ENCODE measurements at regions not wholly inside any gene's neighbourhood (a gene's known extent, or its start where the extent isn't known, plus 50 kb on each side); places are given as distances from the start of the nearest gene placed in this dataset.
"Not testable (repeated sequence)": the region's sequence is repeated elsewhere in the genome, so short reads cannot be mapped to it uniquely, and the experiment has no call there.

DNA sequence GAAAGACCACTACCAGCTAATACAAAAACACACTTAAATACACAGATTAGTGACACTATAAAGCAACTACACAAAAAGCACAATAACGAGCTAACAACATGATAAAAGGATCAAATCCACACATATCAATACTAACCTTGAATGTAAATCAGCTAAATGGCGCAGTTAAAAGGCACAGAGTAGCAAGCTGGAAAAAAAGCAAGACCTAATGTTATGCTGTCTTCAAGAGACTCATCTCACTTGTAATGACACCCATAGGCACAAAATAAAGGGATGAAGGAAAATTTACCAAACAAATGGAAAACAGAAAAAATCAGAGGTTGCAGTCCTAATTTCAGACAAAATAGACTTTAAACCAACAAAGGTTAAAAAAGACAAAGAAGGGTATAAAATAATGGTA, 86.3 kb downstream of the NUS1 start:
- intact Hi-C loops (cut with DNase I), result no loop called here

GRCh38 chr6:117771403-117771802, 96.1 kb downstream of the NUS1 start:
- no peak for DNase-seq
- intact Hi-C loops (cut with DNase I), result no loop called here

More for the DNA sequence above, 86.3 kb downstream of the NUS1 start:
- no peak for DNase-seq

DNA sequence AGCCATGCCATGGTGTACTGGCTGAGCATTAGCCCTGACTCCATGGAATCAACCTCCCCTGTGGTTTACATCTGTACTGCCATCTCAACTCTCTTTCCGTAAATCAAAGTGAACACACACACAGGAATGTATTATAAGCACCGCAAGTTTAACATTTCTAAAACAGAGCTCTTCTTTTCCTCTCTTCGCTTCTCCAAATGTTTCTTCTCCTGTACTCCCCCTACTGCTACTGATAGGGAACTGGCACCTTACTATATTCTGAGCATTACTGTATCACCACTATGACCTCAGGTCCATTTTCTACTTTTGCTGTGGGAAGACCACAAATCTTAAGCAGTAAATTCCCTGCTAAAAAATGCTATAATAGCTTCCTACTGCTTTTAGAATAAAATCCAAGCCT, 101.2 kb downstream of the NUS1 start:
- no peak for DNase-seq
- intact Hi-C loops (cut with DNase I), result no loop called here

DNA sequence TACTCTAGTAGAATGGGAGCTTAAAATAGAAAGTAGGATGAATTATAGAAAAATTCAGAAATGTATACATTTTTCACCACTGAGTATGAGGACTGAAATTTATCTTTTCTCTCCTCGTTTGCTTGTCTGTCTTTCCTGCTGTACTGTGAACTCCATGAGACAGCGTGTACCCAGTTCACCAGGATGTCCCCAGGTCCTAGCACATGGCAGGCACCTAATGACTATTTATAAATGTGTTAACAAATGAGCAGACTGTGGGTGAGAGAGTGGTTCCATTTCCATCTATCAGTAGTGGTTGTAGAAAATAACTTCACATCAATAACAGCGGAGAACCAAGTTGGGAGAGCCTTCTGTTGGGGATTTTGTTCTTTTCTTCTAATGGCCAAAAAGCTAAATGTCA, 106.3 kb downstream of the NUS1 start:
- no peak for DNase-seq
- intact Hi-C loops (cut with DNase I), result no loop called here

- peak in 5 of 10 donors; percentile 7 to 69 (median 18) for DNase-seq
These were observed 108.0 kb downstream of the NUS1 start for GRCh38 chr6:117783279-117783678.

DNA sequence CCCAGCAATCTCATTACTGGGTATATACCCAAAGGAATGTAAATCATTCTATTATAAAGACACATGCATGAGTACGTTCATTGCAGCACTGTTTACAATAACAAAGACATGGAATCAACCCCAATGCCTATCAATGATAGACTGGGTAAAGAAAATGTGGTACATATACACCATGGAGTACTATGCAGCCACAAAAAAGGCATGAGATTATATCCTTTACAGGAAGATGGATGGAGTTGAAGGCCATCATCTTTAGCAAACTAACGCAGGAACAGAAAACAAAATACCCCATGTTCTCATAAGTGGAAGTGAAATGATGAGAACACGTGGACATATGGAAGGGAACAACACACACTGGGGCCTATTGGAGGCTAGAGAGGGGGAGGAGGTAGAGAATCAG, 115.7 kb downstream of the NUS1 start:
- intact Hi-C loops (cut with DNase I), result no loop called here
- no peak for DNase-seq

More at GRCh38 chr6:117783279-117783678, 108.0 kb downstream of the NUS1 start:
- intact Hi-C loops (cut with DNase I), result no loop called here

DNA sequence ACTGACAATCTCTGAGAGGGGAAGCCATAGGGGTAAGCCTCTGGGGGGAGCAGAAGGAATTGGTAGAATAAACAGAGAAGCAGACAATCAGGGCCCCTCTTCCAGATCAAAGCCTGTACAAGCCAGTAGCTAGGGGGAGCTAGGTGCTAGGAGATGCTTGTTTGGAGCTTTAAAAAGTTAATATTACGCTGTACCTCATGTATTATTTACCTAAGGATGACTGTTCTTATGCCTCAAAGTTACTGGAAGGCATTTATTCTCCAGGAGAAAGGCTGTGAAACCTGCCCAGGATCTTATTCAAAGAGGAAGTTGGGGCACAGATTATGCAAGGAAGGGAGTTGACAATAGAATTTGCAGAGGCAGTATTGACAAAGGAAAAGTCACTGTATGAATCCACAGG, 111.8 kb upstream of the SLC35F1 start:
- DNase-seq, result no peak
- intact Hi-C loops (cut with DNase I), result no loop called here

DNA sequence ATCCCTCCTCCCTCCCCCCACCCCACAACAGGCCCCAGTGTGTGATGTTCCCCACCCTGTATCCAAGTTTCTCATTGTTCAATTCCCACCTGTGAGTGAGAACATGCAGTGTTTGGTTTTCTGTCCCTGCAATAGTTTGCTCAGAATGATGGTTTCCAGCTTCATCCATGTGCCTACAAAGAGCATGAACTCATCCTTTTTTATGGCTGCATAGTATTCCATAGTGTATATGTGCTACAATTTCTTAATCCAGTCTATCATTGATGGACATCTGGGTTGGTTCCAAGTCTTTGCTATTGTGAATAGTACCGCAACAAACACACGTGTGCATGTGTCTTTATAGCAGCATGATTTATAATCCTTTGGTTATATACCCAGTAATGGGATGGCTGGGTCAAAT, 108.2 kb upstream of the SLC35F1 start:
- intact Hi-C loops (cut with DNase I); DNase-seq: not testable (repeated sequence)

DNA sequence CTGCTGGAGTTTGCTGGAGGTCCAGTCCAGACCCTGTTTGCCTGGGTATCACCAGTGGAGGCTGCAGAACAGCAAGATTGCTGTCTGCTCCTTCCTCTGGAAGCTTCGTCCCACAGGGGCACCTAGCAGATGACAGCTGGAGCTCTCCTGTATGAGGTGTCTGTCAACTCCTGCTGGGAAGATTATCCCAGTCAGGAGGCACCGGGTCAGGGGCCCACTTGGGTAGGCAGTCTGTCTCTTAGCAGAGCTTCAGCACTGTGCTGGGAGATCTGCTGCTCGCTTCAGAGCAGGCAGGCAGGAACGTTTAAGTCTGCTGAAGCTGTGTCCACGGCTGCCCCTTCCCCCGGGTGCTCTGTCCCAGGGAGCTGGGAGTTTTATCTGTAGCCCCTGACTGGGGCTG, 96.8 kb upstream of the SLC35F1 start:
- no peak for DNase-seq
- intact Hi-C loops (cut with DNase I), result no loop called here

DNA sequence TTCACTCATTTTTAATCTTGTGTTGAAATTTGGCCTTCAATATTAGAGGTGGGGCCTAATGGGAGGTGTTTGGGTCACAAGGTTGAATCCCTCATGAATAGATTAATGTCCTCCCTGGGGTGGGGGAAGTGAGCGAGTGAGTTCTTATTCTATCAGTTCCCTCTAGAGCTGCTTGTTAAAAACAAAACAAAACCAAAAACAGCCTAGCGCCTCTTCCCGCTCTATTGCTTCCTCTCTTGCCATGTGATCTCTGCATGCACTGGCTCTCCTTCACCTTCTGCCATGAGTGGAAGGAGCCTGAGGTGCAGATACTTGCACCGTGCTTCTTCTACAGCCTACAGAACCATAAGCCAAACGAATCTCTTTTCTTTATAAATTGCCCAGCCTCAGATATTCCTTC, 89.6 kb upstream of the SLC35F1 start:
- intact Hi-C loops (cut with DNase I), result no loop called here

GRCh38 chr6:117817992-117818391, 89.1 kb upstream of the SLC35F1 start:
- intact Hi-C loops (cut with DNase I), result no loop called here
- DNase-seq, result no peak

More for the DNA sequence above, 89.6 kb upstream of the SLC35F1 start:
- DNase-seq, result no peak

DNA sequence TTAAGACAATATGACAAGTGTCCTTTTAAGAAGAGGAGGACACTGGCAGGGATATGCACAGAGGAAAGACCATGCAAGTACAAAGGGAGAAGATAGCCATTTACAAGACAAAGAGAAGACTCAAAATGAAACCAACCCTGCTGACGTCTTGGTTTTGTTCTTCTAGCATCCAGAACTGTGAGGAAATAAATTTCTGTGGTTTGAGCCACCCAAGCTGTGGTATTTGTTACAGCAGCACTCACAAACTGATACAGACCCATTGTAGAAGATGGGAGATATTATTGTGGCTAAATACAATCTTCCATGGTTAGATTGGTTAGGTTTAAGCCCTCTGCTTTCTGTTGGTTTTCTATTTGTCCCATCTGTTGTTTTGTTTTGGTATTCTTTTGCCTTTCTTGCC, 88.6 kb upstream of the SLC35F1 start:
- no peak for DNase-seq
- intact Hi-C loops (cut with DNase I), result no loop called here

DNA sequence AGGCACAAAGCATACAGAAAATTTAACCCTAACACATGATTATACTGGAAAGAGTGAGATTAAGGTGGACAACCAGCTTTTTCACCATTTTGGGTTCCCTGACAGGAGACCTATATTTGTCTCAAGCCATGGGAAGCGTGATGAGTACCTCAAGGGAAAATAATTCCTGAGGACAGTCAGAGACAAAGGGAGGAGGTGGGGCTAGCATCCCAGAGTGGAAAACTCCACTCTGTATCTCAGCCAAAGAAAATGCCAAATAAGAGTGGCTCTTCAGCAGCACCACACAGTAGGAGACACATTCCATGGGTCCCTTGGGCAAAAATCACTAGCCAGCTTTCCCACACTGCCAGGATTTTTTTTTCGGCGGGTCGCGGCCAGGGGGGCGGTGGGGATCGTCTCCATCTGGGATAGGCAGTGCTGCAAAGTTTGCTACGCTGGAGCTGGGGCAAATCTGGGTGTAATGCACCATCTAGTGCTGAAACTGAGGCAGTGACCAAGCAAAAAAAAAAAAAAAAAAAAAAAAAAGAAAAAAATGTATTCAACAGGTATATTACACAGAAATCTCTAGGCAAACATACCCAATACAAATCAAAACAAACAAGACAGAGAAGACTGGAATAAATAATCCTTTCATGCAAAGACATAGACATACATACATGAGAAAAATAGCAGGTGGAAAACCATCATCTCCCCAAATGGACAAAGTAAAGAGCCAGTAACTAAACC, 77.3 kb upstream of the SLC35F1 start:
- intact Hi-C loops (cut with DNase I), result loop anchor here (10.0 kb wide), 1 partner anchor 385 kb away; no protein-coding TSS in a partner anchor
- DNase-seq, result peak in 3 of 10 donors; percentile 61 to 79 (median 74)

GRCh38 chr6:117837261-117837660, 69.8 kb upstream of the SLC35F1 start:
- intact Hi-C loops (cut with DNase I), result no loop called here
- no peak for DNase-seq

- peak in 1 of 10 donors; percentile 45 for DNase-seq
- intact Hi-C loops (cut with DNase I), result no loop called here
These were observed 66.5 kb upstream of the SLC35F1 start for GRCh38 chr6:117840541-117840983.

DNA sequence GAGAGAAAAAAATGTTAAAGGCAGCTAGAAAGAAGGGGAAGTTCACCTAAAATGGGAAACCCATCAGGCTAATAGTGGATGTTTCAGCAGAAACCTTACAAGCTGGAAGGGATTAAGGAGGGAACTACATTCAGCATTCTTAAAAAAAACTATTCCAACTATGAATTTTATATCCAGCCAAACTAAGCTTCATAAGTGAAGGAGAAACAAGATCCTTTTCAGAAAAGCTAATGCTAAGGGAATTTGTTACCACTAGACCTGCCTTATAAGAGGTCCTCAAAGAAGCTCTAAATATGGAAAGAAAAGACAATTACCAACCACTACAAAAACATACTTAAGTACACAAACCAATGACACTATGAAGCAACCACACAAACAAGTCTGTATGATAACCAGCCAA, 59.2 kb upstream of the SLC35F1 start:
- no peak for DNase-seq
- intact Hi-C loops (cut with DNase I), result no loop called here

DNA sequence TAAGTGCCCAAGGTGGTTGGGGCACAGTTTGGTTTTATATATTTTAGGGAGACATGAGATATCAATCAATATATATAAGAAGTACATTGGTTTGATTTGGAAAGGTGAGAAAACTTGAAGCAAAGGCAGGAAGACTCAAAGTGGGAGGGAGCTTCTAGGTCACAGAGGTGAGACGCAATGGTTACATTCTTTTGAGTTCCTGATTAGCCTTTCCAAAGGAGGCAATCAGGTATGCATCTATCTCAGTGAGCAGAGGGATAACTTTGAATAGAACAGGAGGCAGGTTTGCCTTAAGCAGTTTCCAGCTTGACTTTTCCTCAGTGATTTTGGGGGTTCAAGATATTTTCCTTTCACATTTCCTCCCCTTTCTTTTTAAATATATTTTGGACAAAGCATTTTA, 58.0 kb upstream of the SLC35F1 start:
- DNase-seq, result no peak
- intact Hi-C loops (cut with DNase I), result no loop called here
